ENCODE measurements at regions not wholly inside any gene's neighbourhood (a gene's known extent, or its start where the extent isn't known, plus 50 kb on each side); places are given as distances from the start of the nearest gene placed in this dataset.
"Not testable (repeated sequence)": the region's sequence is repeated elsewhere in the genome, so short reads cannot be mapped to it uniquely, and the experiment has no call there.

GRCh38 chr9:30646639-30647038 lies 1737.8 kb upstream of the ACO1 start:
- H3K4me1 ChIP-seq (ENCODE audit: control extremely low read depth in 1 of 4, control insufficient read depth in 4 of 4, insufficient read depth in 4 of 4, low read length in 3 of 4); H3K9me3 ChIP-seq (ENCODE audit: control extremely low read depth in 1 of 5, control insufficient read depth in 4 of 5, insufficient read depth in 2 of 5, low read depth in 1 of 5, low read length in 4 of 5); H3K27ac ChIP-seq (ENCODE audit: insufficient read depth in 1 of 2, low read depth in 1 of 2, low read length in 2 of 2, poor library complexity in 1 of 2, severe bottlenecking in 2 of 2); H3K4me3 ChIP-seq (ENCODE audit: control insufficient read depth in 1 of 7, extremely low read depth in 1 of 7, insufficient read depth in 4 of 7, low read depth in 2 of 7, low read length in 6 of 7); CTCF ChIA-PET; H3K36me3 ChIP-seq (ENCODE audit: control insufficient read depth in 4 of 4, insufficient read depth in 4 of 4, low read length in 3 of 4); POLR2A ChIA-PET; H3K27me3 ChIP-seq (replicated peaks in 2 of 5; ENCODE audit: control insufficient read depth in 4 of 5, insufficient read depth in 5 of 5, low read length in 4 of 5); DNase-seq: not testable (repeated sequence)
- 96% methylated on average over 6 of the region's 6 CpGs for WGBS (ENCODE audit: insufficient coverage)

DNA sequence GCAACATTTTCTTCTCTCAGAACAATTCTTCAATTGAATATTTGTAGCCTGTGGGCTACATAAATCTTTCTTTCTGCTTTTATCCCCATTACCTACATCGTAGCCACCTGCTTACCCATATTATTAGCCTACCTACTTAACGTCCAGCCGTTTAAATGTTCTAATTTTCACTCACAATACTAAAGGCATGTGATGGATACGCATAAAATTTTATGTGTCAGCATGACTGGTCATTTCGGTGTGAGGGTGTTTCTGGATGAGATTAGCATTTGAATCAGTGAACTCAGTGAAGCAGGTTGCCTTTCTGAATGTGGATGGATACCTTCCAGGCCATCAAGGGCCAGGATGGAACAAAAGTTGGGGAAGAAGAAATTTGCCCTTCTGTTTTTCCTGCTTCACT lies 1722.5 kb upstream of the ACO1 start:
- POLR2A ChIA-PET = no interaction called here
- H3K4me3 ChIP-seq (ENCODE audit: control insufficient read depth in 1 of 7, extremely low read depth in 1 of 7, insufficient read depth in 4 of 7, low read depth in 2 of 7, low read length in 6 of 7) = no peak overlapping the region
- H3K27me3 ChIP-seq (replicated peaks in 2 of 5; ENCODE audit: control insufficient read depth in 4 of 5, insufficient read depth in 5 of 5, low read length in 4 of 5) = no peaks in the 10 kb centered on the region
- H3K9me3 ChIP-seq (ENCODE audit: control extremely low read depth in 1 of 5, control insufficient read depth in 4 of 5, insufficient read depth in 2 of 5, low read depth in 1 of 5, low read length in 4 of 5) = no peaks in the 10 kb centered on the region
- no peak overlapping the region for H3K27ac ChIP-seq (ENCODE audit: insufficient read depth in 1 of 2, low read depth in 1 of 2, low read length in 2 of 2, poor library complexity in 1 of 2, severe bottlenecking in 2 of 2)
- no peak for DNase-seq
- 80% methylated on average over 2 of the region's 5 CpGs for WGBS (ENCODE audit: insufficient coverage)
- no peaks in the 10 kb centered on the region for H3K36me3 ChIP-seq (ENCODE audit: control insufficient read depth in 4 of 4, insufficient read depth in 4 of 4, low read length in 3 of 4)
- no peaks in the 10 kb centered on the region for H3K4me1 ChIP-seq (ENCODE audit: control extremely low read depth in 1 of 4, control insufficient read depth in 4 of 4, insufficient read depth in 4 of 4, low read length in 3 of 4)
- CTCF ChIA-PET = no interaction called here

- ChIA-PET CTCF (no interaction called here), POLR2A (no interaction called here)
- Histone ChIP-seq H3K4me3 (ENCODE audit: control insufficient read depth in 1 of 7, extremely low read depth in 1 of 7, insufficient read depth in 4 of 7, low read depth in 2 of 7, low read length in 6 of 7) (no peak overlapping the region), H3K4me1 (ENCODE audit: control extremely low read depth in 1 of 4, control insufficient read depth in 4 of 4, insufficient read depth in 4 of 4, low read length in 3 of 4) (no peaks in the 10 kb centered on the region), H3K27ac (ENCODE audit: insufficient read depth in 1 of 2, low read depth in 1 of 2, low read length in 2 of 2, poor library complexity in 1 of 2, severe bottlenecking in 2 of 2) (no peak overlapping the region), H3K27me3 (replicated peaks in 2 of 5; ENCODE audit: control insufficient read depth in 4 of 5, insufficient read depth in 5 of 5, low read length in 4 of 5) (no peaks in the 10 kb centered on the region), H3K36me3 (ENCODE audit: control insufficient read depth in 4 of 4, insufficient read depth in 4 of 4, low read length in 3 of 4) (no peaks in the 10 kb centered on the region), H3K9me3 (ENCODE audit: control extremely low read depth in 1 of 5, control insufficient read depth in 4 of 5, insufficient read depth in 2 of 5, low read depth in 1 of 5, low read length in 4 of 5) (no peaks in the 10 kb centered on the region)
- WGBS (ENCODE audit: insufficient coverage) = 84% methylated on average over 6 of the region's 13 CpGs
- DNase-seq = no peak
These were observed 1713.5 kb upstream of the ACO1 start for GRCh38 chr9:30670805-30671562.

GRCh38 chr9:30673132-30673531 lies 1711.3 kb upstream of the ACO1 start:
- Histone ChIP-seq H3K4me3 (ENCODE audit: control insufficient read depth in 1 of 7, extremely low read depth in 1 of 7, insufficient read depth in 4 of 7, low read depth in 2 of 7, low read length in 6 of 7) (no peak overlapping the region), H3K4me1 (ENCODE audit: control extremely low read depth in 1 of 4, control insufficient read depth in 4 of 4, insufficient read depth in 4 of 4, low read length in 3 of 4) (no peaks in the 10 kb centered on the region), H3K36me3 (ENCODE audit: control insufficient read depth in 4 of 4, insufficient read depth in 4 of 4, low read length in 3 of 4) (no peaks in the 10 kb centered on the region), H3K27ac (ENCODE audit: insufficient read depth in 1 of 2, low read depth in 1 of 2, low read length in 2 of 2, poor library complexity in 1 of 2, severe bottlenecking in 2 of 2) (no peak overlapping the region), H3K9me3 (ENCODE audit: control extremely low read depth in 1 of 5, control insufficient read depth in 4 of 5, insufficient read depth in 2 of 5, low read depth in 1 of 5, low read length in 4 of 5) (no peaks in the 10 kb centered on the region), H3K27me3 (replicated peaks in 2 of 5; ENCODE audit: control insufficient read depth in 4 of 5, insufficient read depth in 5 of 5, low read length in 4 of 5) (no peaks in the 10 kb centered on the region)
- ChIA-PET POLR2A (no interaction called here), CTCF (no interaction called here)
- DNase-seq = no peak
- 89% methylated on average over 1 of the region's 1 CpG for WGBS (ENCODE audit: insufficient coverage)

- Histone ChIP-seq H3K36me3 (ENCODE audit: control insufficient read depth in 4 of 4, insufficient read depth in 4 of 4, low read length in 3 of 4) (no peaks in the 10 kb centered on the region), H3K27ac (ENCODE audit: insufficient read depth in 1 of 2, low read depth in 1 of 2, low read length in 2 of 2, poor library complexity in 1 of 2, severe bottlenecking in 2 of 2) (no peak overlapping the region), H3K27me3 (replicated peaks in 2 of 5; ENCODE audit: control insufficient read depth in 4 of 5, insufficient read depth in 5 of 5, low read length in 4 of 5) (no peaks in the 10 kb centered on the region), H3K4me1 (ENCODE audit: control extremely low read depth in 1 of 4, control insufficient read depth in 4 of 4, insufficient read depth in 4 of 4, low read length in 3 of 4) (no peaks in the 10 kb centered on the region), H3K4me3 (ENCODE audit: control insufficient read depth in 1 of 7, extremely low read depth in 1 of 7, insufficient read depth in 4 of 7, low read depth in 2 of 7, low read length in 6 of 7) (no peak overlapping the region), H3K9me3 (ENCODE audit: control extremely low read depth in 1 of 5, control insufficient read depth in 4 of 5, insufficient read depth in 2 of 5, low read depth in 1 of 5, low read length in 4 of 5) (no peaks in the 10 kb centered on the region)
- WGBS (ENCODE audit: insufficient coverage) = no CpG with 5 or more reads among the region's 1 CpG
- POLR2A ChIA-PET = no interaction called here
- DNase-seq = no peak
- CTCF ChIA-PET = no interaction called here
These were observed 1707.8 kb upstream of the ACO1 start for GRCh38 chr9:30676651-30677050.

GRCh38 chr9:30677221-30677620 lies 1707.2 kb upstream of the ACO1 start:
- Histone ChIP-seq H3K4me3 (ENCODE audit: control insufficient read depth in 1 of 7, extremely low read depth in 1 of 7, insufficient read depth in 4 of 7, low read depth in 2 of 7, low read length in 6 of 7) (no peak overlapping the region), H3K4me1 (ENCODE audit: control extremely low read depth in 1 of 4, control insufficient read depth in 4 of 4, insufficient read depth in 4 of 4, low read length in 3 of 4) (no peaks in the 10 kb centered on the region), H3K27ac (ENCODE audit: insufficient read depth in 1 of 2, low read depth in 1 of 2, low read length in 2 of 2, poor library complexity in 1 of 2, severe bottlenecking in 2 of 2) (no peak overlapping the region), H3K36me3 (ENCODE audit: control insufficient read depth in 4 of 4, insufficient read depth in 4 of 4, low read length in 3 of 4) (no peaks in the 10 kb centered on the region), H3K27me3 (replicated peaks in 2 of 5; ENCODE audit: control insufficient read depth in 4 of 5, insufficient read depth in 5 of 5, low read length in 4 of 5) (no peaks in the 10 kb centered on the region), H3K9me3 (ENCODE audit: control extremely low read depth in 1 of 5, control insufficient read depth in 4 of 5, insufficient read depth in 2 of 5, low read depth in 1 of 5, low read length in 4 of 5) (no peaks in the 10 kb centered on the region)
- ChIA-PET CTCF (no interaction called here), POLR2A (no interaction called here)
- WGBS (ENCODE audit: insufficient coverage) = 88% methylated on average over 1 of the region's 1 CpG
- no peak for DNase-seq

DNA sequence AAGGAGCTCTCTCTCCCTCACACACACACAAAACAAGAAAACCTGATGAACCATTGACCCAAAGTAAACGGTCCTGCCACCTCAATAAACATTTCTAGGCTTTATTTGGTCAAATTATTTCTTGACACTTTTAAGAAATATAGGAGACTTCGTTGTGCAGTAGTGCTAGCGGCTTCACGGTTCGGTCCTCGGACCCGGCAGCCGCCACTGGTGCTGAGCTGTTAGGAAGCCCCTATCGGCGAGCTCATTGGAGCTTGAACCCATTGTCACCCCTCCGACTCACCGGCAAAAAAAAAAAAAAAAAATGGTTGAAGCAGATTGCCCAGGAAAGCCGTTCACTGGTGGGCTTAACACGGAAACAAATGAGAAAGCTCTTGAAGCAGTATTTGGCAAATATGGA lies 1695.6 kb upstream of the ACO1 start:
- H3K27me3 ChIP-seq (replicated peaks in 2 of 5; ENCODE audit: control insufficient read depth in 4 of 5, insufficient read depth in 5 of 5, low read length in 4 of 5) = no peaks in the 10 kb centered on the region
- no peaks in the 10 kb centered on the region for H3K36me3 ChIP-seq (ENCODE audit: control insufficient read depth in 4 of 4, insufficient read depth in 4 of 4, low read length in 3 of 4)
- H3K27ac ChIP-seq (ENCODE audit: insufficient read depth in 1 of 2, low read depth in 1 of 2, low read length in 2 of 2, poor library complexity in 1 of 2, severe bottlenecking in 2 of 2) = no peak overlapping the region
- CTCF ChIA-PET = no interaction called here
- WGBS (ENCODE audit: insufficient coverage) = 95% methylated on average over 9 of the region's 14 CpGs
- H3K4me1 ChIP-seq (ENCODE audit: control extremely low read depth in 1 of 4, control insufficient read depth in 4 of 4, insufficient read depth in 4 of 4, low read length in 3 of 4) = no peaks in the 10 kb centered on the region
- POLR2A ChIA-PET = no interaction called here
- no peak overlapping the region for H3K4me3 ChIP-seq (ENCODE audit: control insufficient read depth in 1 of 7, extremely low read depth in 1 of 7, insufficient read depth in 4 of 7, low read depth in 2 of 7, low read length in 6 of 7)
- DNase-seq = no peak
- peaks cover 0 to 3% (median 0%) of the 10 kb centered on the region in 5 experiments for H3K9me3 ChIP-seq (ENCODE audit: control extremely low read depth in 1 of 5, control insufficient read depth in 4 of 5, insufficient read depth in 2 of 5, low read depth in 1 of 5, low read length in 4 of 5)
